Breast epithelium (tissue), 4 donors: ENCODE measurements at regions not wholly inside any gene's neighbourhood (a gene's known extent, or its start where the extent isn't known, plus 50 kb on each side); places are given as distances from the start of the nearest gene placed in this dataset.

ENCODE experiments used
- DNase-seq, 2 donors: peaks; one replicate each; pipeline ENCODE4 v3.0.0-alpha.2; 2019; ENCODE audit warnings: low spot score in 2 of 2
- H3K27ac ChIP-seq, 2 donors: fragments of 200-600 bp; sonication (generic) in 1 of 2; one replicate each; pipeline ENCODE4 v1.5.1; 2016 to 2019; ENCODE audit warnings: mild to moderate bottlenecking in 1 of 2
- H3K27me3 ChIP-seq, 2 donors: fragments of 200-600 bp; sonication (generic) in 1 of 2; one replicate each; pipeline versions ENCODE4 v1.5.1 to v1.6.0; 2017 to 2019; ENCODE audit warnings: control low read depth in 1 of 2, mild to moderate bottlenecking in 1 of 2
- H3K36me3 ChIP-seq: fragments of 200-600 bp; one replicate; pipeline ENCODE4 v1.5.1; 2019
- H3K4me1 ChIP-seq, 2 donors: fragments of 200-600 bp; sonication (generic); one replicate each; pipeline ENCODE4 v1.5.1; 2016 to 2019; ENCODE audit warnings: control low read depth in 1 of 2
- H3K4me3 ChIP-seq, 3 donors: fragments of 200-600 bp; sonication (generic); 1 replicate in 2 of 3; 2 replicates in 1 of 3; pipeline ENCODE4 v1.5.1; 2016 to 2019; ENCODE audit warnings: mild to moderate bottlenecking in 3 of 3, moderate library complexity in 2 of 3
- H3K9me3 ChIP-seq, 2 donors: fragments of 200-600 bp; sonication (generic) in 1 of 2; one replicate each; pipeline ENCODE4 v1.5.1; 2016 to 2019; ENCODE audit warnings: control low read depth in 1 of 2
- POLR2A ChIP-seq: fragments of 450-650 bp; IDR thresholded peaks from one replicate; pipeline ENCODE4 v1.6.1; 2016; ENCODE audit warnings: antibody characterized with exemption, mild to moderate bottlenecking, moderate library complexity
- POLR2AphosphoS5 ChIP-seq, 3 donors: sonication (generic); formaldehyde crosslinking; IDR thresholded peaks; one replicate each; pipeline ENCODE4 v1.6.1; 2017; ENCODE audit warnings: antibody characterized with exemption in 3 of 3
- intact Hi-C: fragments of 100-400 bp; cut with DNase I; formaldehyde crosslinking; loops from one replicate; pipeline ENCODE4 v1.15.1; 2023; ENCODE audit warnings: low total_unique reads
- TF ChIP-seq, protein P1 (sequence below), 3 donors: fragments of 450-650 bp; IDR thresholded peaks; one replicate each; pipeline ENCODE4 v1.5.1; 2016 to 2017; ENCODE audit warnings: antibody characterized with exemption in 3 of 3, mild to moderate bottlenecking in 3 of 3, moderate library complexity in 3 of 3

DNA sequence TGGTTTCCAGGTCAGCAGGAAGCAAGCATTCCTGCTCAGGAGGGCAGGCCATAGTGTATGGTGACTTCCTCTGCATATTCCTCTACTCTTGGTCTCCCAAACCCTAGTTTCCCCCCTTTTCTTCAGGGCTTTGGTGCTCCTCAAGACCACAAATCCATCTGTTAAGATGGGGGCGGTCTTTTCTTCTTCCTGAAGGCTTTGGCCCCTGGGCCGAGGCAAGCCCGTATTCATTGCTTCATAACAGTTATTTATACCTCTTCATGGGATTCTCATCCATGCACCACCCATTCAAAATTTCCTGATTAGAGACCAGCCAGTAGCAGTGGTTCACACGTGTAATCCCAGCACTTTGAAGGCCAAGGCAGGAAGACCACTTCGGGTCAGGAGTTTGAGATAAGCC lies 62.1 kb upstream of the IL12A start:
- H3K4me3 ChIP-seq = no peak overlapping the region
- no peaks in the 10 kb centered on the region for H3K4me1 ChIP-seq
- no peaks in the 10 kb centered on the region for H3K9me3 ChIP-seq
- no peak overlapping the region for H3K27ac ChIP-seq
- no peaks in the 10 kb centered on the region for H3K27me3 ChIP-seq
- TF ChIP-seq POLR2A (no peak), POLR2AphosphoS5 (IDR thresholded peaks at IDR 0.05) (no peak)
- TF ChIP-seq, protein P1, sequence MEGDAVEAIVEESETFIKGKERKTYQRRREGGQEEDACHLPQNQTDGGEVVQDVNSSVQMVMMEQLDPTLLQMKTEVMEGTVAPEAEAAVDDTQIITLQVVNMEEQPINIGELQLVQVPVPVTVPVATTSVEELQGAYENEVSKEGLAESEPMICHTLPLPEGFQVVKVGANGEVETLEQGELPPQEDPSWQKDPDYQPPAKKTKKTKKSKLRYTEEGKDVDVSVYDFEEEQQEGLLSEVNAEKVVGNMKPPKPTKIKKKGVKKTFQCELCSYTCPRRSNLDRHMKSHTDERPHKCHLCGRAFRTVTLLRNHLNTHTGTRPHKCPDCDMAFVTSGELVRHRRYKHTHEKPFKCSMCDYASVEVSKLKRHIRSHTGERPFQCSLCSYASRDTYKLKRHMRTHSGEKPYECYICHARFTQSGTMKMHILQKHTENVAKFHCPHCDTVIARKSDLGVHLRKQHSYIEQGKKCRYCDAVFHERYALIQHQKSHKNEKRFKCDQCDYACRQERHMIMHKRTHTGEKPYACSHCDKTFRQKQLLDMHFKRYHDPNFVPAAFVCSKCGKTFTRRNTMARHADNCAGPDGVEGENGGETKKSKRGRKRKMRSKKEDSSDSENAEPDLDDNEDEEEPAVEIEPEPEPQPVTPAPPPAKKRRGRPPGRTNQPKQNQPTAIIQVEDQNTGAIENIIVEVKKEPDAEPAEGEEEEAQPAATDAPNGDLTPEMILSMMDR (IDR thresholded peaks at IDR 0.05) = no peak
- intact Hi-C loops = no loop called here
- H3K36me3 ChIP-seq = no peaks in the 10 kb centered on the region
- DNase-seq = no peak

DNA sequence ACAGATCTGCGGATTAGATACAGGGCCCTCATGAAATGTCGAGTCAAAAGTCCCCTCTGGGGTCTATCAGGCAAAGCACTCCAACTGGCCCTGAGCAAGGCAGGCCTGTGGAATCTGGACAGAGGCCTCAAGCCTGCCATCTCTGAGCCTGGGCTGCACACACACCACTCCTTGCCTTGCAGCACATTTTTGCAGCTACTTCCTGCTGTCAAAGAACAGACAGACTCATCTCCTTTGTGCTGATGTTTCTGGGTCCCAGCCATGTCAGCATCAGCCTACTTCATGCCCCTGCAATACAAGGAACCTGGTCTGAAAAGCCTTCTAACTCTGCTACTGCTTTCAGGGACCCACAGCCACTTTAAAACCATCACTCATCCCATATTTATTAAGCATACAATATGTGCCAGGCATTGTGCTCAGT lies 60.6 kb upstream of the IL12A start:
- Histone ChIP-seq H3K36me3 (no peaks in the 10 kb centered on the region), H3K27me3 (no peaks in the 10 kb centered on the region), H3K4me3 (no peak overlapping the region), H3K4me1 (no peaks in the 10 kb centered on the region), H3K9me3 (no peaks in the 10 kb centered on the region), H3K27ac (no peak overlapping the region)
- DNase-seq = no peak
- no peak for TF ChIP-seq POLR2A
- TF ChIP-seq POLR2AphosphoS5 (IDR thresholded peaks at IDR 0.05) = no peak
- TF ChIP-seq, protein P1 (IDR thresholded peaks at IDR 0.05) = no peak
- intact Hi-C loops = no loop called here

DNA sequence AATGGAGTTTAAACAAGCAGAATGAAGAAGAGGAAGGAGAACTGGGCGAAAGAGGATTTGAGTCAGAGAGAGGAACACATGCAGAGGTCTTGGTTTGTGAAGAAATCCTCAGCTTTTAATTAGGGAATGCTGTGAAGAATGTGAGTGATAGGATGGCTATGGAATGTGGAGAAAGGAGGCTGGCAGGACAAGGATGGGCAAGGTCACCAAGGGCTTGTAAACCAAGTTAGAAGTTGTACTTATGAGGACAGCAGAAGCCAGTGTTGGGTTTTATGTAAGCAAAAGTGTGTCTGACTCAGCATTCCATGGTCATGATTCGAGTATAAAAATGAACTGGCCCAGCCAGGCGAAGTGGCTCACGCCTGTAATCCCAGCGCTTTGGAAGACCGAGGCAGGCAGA lies 60.0 kb upstream of the IL12A start:
- H3K4me3 ChIP-seq = no peak overlapping the region
- TF ChIP-seq POLR2A (no peak), POLR2AphosphoS5 (IDR thresholded peaks at IDR 0.05) (no peak)
- TF ChIP-seq, protein P1 (IDR thresholded peaks at IDR 0.05) = no peak
- intact Hi-C loops = no loop called here
- H3K36me3 ChIP-seq = no peaks in the 10 kb centered on the region
- no peak for DNase-seq
- no peaks in the 10 kb centered on the region for H3K27me3 ChIP-seq
- peaks cover under 1 to 2% of the 10 kb centered on the region in 2 donors for H3K9me3 ChIP-seq
- no peak overlapping the region for H3K27ac ChIP-seq
- H3K4me1 ChIP-seq = no peaks in the 10 kb centered on the region

DNA sequence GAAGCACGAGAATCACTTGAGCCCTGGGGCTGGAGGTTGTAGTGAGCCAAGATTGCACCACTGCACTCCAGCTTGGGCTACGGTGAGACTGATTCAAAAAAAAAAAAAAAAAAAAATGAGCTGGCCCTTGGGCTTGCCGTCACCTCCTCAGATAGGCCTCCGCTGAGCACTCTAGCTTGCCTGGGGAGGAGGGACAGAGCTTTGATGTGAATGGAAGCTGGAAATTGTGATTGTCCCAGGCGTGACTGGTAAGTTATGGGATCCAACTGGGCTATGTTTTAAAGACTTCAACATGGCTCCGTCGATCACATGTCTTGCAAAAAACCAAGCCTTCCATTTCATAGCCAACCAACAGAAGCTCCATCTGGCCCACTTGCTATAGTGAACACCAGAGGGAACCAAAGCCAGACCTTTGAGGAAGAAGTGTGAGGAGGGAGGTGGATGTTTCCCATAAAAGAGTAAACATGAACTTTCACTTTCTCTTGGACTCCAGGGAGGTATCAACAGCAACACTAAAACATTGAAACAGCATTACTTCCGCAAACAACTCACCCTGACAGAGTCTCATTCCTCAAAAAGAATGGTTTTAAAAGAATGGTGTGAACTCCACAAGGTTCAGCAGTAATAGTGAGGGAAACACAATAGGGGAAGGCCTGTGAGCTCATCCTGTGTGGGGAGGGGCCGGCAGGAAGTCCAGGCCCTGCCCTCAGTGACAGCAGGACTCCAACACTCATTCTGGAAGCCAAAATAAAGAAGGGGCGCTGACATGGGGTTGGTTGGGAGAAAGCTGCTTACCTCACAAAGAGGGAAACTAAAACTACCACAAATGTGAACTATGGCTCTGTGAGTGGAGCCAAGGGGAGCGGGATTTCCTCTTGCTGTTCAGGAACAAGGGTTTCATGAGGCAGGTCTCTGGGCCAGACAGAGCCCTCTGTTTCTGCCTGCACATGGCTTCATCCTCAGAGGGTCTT lies 59.2 kb upstream of the IL12A start:
- Histone ChIP-seq H3K27me3 (no peaks in the 10 kb centered on the region), H3K4me1 (no peaks in the 10 kb centered on the region), H3K27ac (no peak overlapping the region), H3K4me3 (no peak overlapping the region), H3K9me3 (peaks cover 8 to 10% of the 10 kb centered on the region in 2 donors), H3K36me3 (no peaks in the 10 kb centered on the region)
- no peak for TF ChIP-seq POLR2A
- no peak for TF ChIP-seq POLR2AphosphoS5 (IDR thresholded peaks at IDR 0.05)
- TF ChIP-seq, protein P1 (IDR thresholded peaks at IDR 0.05) = no peak
- no peak for DNase-seq
- intact Hi-C loops = no loop called here

DNA sequence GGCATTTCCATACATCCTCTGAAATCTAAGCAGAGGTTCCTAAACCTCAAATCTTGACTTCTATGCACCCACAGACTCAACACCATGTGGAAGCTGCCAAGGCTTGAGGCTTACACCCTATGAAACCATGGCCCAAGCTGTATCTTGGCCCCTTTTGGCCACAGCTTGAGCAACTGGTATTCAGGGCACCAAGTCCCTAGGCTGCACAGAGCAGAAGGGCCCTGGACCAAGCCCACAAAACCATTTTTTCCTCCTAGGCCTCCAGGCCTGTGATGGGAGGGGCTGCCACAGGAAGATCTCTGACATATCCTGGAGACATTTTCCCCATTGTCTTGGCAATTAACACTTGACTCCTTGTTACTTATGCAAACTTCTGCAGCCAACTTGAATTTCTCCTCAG lies 54.4 kb upstream of the IL12A start:
- intact Hi-C loops = no loop called here
- no peaks in the 10 kb centered on the region for H3K36me3 ChIP-seq
- no peaks in the 10 kb centered on the region for H3K4me1 ChIP-seq
- H3K27ac ChIP-seq = no peak overlapping the region
- H3K4me3 ChIP-seq = no peak overlapping the region
- no peaks in the 10 kb centered on the region for H3K27me3 ChIP-seq
- no peak for DNase-seq
- TF ChIP-seq POLR2A (no peak), POLR2AphosphoS5 (IDR thresholded peaks at IDR 0.05) (no peak)
- TF ChIP-seq, protein P1 (IDR thresholded peaks at IDR 0.05) = no peak
- peaks cover 8 to 15% of the 10 kb centered on the region in 2 donors for H3K9me3 ChIP-seq
